Left ventricle myocardium inferior (tissue), 1 donor: ENCODE measurements at regions not wholly inside any gene's neighbourhood (a gene's known extent, or its start where the extent isn't known, plus 50 kb on each side); places are given as distances from the start of the nearest gene placed in this dataset.

ENCODE experiments used
- DNase-seq: peaks from one replicate; pipeline ENCODE4 v3.0.0-alpha.2; 2020
- H3K27ac ChIP-seq: fragments of 200-600 bp; replicated peaks from 2 replicates; pipeline ENCODE4 v1.8.0; 2021
- H3K27me3 ChIP-seq: fragments of 200-600 bp; 2 replicates; pipeline ENCODE4 v1.8.0; 2021; ENCODE audit warnings: low read depth
- H3K36me3 ChIP-seq: fragments of 200-600 bp; 2 replicates; pipeline ENCODE4 v1.8.0; 2021
- H3K4me1 ChIP-seq: fragments of 200-600 bp; 2 replicates; pipeline ENCODE4 v1.8.0; 2021
- H3K4me3 ChIP-seq: fragments of 200-600 bp; 2 replicates; pipeline ENCODE4 v1.8.0; 2021; ENCODE audit warnings: mild to moderate bottlenecking, moderate library complexity
- H3K9me3 ChIP-seq: fragments of 200-600 bp; replicated peaks from 2 replicates; pipeline ENCODE4 v1.8.0; 2021
- intact Hi-C: fragments of 100-400 bp; cut with micrococcal nuclease; formaldehyde crosslinking; loops from one replicate; pipeline ENCODE4 v1.11.0; 2022
- TF ChIP-seq, protein P1 (sequence below): fragments of 200-600 bp; IDR thresholded peaks from 2 replicates; pipeline ENCODE4 v1.8.0; 2021; ENCODE audit warnings: antibody characterized with exemption, mild to moderate bottlenecking, borderline replicate concordance
- donor health status: DM: no; HTN: yes; CAD: no; lungs with severe emphysema.

- intact Hi-C loops = no loop called here
- Histone ChIP-seq H3K27ac (no peak overlapping the region), H3K4me3 (no peak overlapping the region), H3K36me3 (no peaks in the 10 kb centered on the region), H3K9me3 (no peaks in the 10 kb centered on the region), H3K27me3 (peaks cover 11% of the 10 kb centered on the region), H3K4me1 (no peaks in the 10 kb centered on the region)
- TF ChIP-seq, protein P1, sequence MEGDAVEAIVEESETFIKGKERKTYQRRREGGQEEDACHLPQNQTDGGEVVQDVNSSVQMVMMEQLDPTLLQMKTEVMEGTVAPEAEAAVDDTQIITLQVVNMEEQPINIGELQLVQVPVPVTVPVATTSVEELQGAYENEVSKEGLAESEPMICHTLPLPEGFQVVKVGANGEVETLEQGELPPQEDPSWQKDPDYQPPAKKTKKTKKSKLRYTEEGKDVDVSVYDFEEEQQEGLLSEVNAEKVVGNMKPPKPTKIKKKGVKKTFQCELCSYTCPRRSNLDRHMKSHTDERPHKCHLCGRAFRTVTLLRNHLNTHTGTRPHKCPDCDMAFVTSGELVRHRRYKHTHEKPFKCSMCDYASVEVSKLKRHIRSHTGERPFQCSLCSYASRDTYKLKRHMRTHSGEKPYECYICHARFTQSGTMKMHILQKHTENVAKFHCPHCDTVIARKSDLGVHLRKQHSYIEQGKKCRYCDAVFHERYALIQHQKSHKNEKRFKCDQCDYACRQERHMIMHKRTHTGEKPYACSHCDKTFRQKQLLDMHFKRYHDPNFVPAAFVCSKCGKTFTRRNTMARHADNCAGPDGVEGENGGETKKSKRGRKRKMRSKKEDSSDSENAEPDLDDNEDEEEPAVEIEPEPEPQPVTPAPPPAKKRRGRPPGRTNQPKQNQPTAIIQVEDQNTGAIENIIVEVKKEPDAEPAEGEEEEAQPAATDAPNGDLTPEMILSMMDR = no peak
- DNase-seq = no peak
These were observed 52.8 kb upstream of the DCC start for GRCh38 chr18:52287151-52287550.

DNA sequence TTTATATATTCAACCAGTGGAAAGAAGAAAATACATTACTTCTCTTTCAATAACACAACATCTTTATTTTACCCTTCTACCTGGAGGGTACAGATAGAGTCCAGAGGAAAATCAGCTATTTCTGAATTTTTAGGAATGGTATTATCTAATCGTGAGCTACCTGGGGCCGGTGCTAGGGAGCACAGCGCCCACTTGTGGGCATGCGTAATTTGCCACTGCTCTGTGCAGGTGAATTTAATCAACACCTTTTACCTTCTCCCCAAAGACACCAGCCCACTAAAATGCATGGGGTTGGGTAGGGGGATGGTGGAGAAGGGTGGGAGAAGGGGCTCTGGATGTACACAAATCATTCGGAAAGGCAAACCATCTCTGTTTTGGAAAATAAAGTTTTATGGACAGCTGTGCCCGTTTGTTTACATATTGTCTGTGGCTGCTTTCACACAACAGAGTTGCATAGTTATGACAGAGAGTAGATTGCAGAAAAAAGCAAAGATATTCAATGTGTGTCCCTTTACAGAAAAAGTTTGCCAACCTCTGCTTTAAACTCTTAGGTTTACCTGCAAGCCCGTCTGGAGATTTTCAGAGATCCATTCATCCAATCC is 51.5 kb upstream of the DCC start:
- no peaks in the 10 kb centered on the region for H3K9me3 ChIP-seq

GRCh38 chr18:52289392-52289791 is 50.6 kb upstream of the DCC start:
- DNase-seq = no peak
- Histone ChIP-seq H3K9me3 (no peaks in the 10 kb centered on the region), H3K4me1 (no peaks in the 10 kb centered on the region), H3K36me3 (no peaks in the 10 kb centered on the region), H3K27me3 (peaks cover 11% of the 10 kb centered on the region), H3K4me3 (no peak overlapping the region), H3K27ac (no peak overlapping the region)
- TF ChIP-seq, protein P1 = no peak
- intact Hi-C loops = no loop called here

More for the DNA sequence above, 51.5 kb upstream of the DCC start:
- Histone ChIP-seq H3K27ac (no peak overlapping the region), H3K4me1 (no peaks in the 10 kb centered on the region), H3K27me3 (peaks cover 11% of the 10 kb centered on the region), H3K36me3 (no peaks in the 10 kb centered on the region), H3K4me3 (no peak overlapping the region)
- DNase-seq = no peak
- TF ChIP-seq, protein P1 = peak; percentile 57
- intact Hi-C loops = no loop called here
